Keratinocyte (primary cell): ENCODE measurements at regions not wholly inside any gene's neighbourhood (a gene's known extent, or its start where the extent isn't known, plus 50 kb on each side); places are given as distances from the start of the nearest gene placed in this dataset.

Source experiments
- DNase-seq: peaks from one replicate; pipeline ENCODE4 v3.0.0-alpha.2; 2011; ENCODE audit warnings: low read depth, missing footprints, low spot score
- FAIRE-seq: peaks from 2 replicates; lab custom pipeline; 2011; peaks lifted over from hg19 to GRCh38; lab: Jason Lieb, UNC
- H2AFZ ChIP-seq: 2 replicates; pipeline ENCODE4 v1.6.0; 2012; ENCODE audit warnings: low read length, control low read depth, inconsistent platforms; ENCODE audit not compliant: control insufficient read depth
- H3K27ac ChIP-seq: 2 replicates; pipeline ENCODE4 v1.5.1; 2011; ENCODE audit warnings: low read length; ENCODE audit not compliant: control insufficient read depth, insufficient read depth
- H3K27me3 ChIP-seq: 3 replicates; pipeline ENCODE4 v1.6.0; 2011; ENCODE audit warnings: low read length; ENCODE audit not compliant: control insufficient read depth, insufficient read depth; ENCODE audit errors: extremely low read depth
- H3K36me3 ChIP-seq, 2 experiments: 2 replicates in 1 of 2; 3 replicates in 1 of 2; pipeline ENCODE4 v1.5.1; 2011; ENCODE audit warnings: low read length in 2 of 2, mild to moderate bottlenecking in 1 of 2; ENCODE audit not compliant: control insufficient read depth in 2 of 2, insufficient read depth in 2 of 2; ENCODE audit errors: extremely low read depth in 1 of 2
- H3K4me1 ChIP-seq: 3 replicates; pipeline ENCODE4 v1.5.1; 2011; ENCODE audit warnings: low read length; ENCODE audit not compliant: control insufficient read depth, insufficient read depth; ENCODE audit errors: extremely low read depth
- H3K4me2 ChIP-seq: 3 replicates; pipeline ENCODE4 v1.6.0; 2011; ENCODE audit warnings: low read depth, low read length; ENCODE audit not compliant: control insufficient read depth, insufficient read depth; ENCODE audit errors: extremely low read depth
- H3K4me3 ChIP-seq, 3 experiments: fragments of 200-600 bp in 1 of 3; sonication (generic) in 1 of 3; 2 replicates in 2 of 3; 3 replicates in 1 of 3; pipeline ENCODE4 v1.5.1; 2011 to 2016; ENCODE audit warnings: low read length in 3 of 3, mild to moderate bottlenecking in 3 of 3, control low read depth in 2 of 3, inconsistent platforms in 1 of 3, low read depth in 1 of 3, mixed read lengths in 1 of 3, mixed run types in 1 of 3, moderate library complexity in 1 of 3; ENCODE audit not compliant: control insufficient read depth in 2 of 3, insufficient read depth in 2 of 3; ENCODE audit errors: extremely low read depth in 1 of 3
- H3K79me2 ChIP-seq: 2 replicates; pipeline ENCODE4 v1.6.0; 2012; ENCODE audit warnings: low read length; ENCODE audit not compliant: control insufficient read depth, insufficient read depth
- H3K9ac ChIP-seq: 3 replicates; pipeline ENCODE4 v1.6.0; 2011; ENCODE audit warnings: low read length; ENCODE audit not compliant: control insufficient read depth, insufficient read depth; ENCODE audit errors: extremely low read depth
- H3K9me1 ChIP-seq: 3 replicates; pipeline ENCODE4 v1.6.0; 2011; ENCODE audit warnings: low read length; ENCODE audit not compliant: control insufficient read depth, insufficient read depth; ENCODE audit errors: extremely low read depth
- H3K9me3 ChIP-seq: 2 replicates; pipeline ENCODE4 v1.5.1; 2012; ENCODE audit warnings: low read depth, low read length; ENCODE audit not compliant: control insufficient read depth
- H4K20me1 ChIP-seq: 3 replicates; pipeline ENCODE4 v1.6.0; 2011; ENCODE audit warnings: low read length; ENCODE audit not compliant: control insufficient read depth, insufficient read depth; ENCODE audit errors: extremely low read depth
- EZH2 ChIP-seq: IDR thresholded peaks from one replicate; pipeline ENCODE4 v1.6.1; 2012; ENCODE audit warnings: inconsistent platforms, mild to moderate bottlenecking, low read length, moderate library complexity
- dilution Hi-C: fragments of 300-500 bp; cut with MboI; formaldehyde crosslinking; loops from one replicate; pipeline ENCODE4 v1.7.0; 2020; ENCODE audit warnings: low sequenced_read_pairs; ENCODE audit not compliant: extremely low pct_ligation_motif_present
- TF ChIP-seq, protein P1 (sequence below), 3 experiments: IDR thresholded peaks in 1 of 3; conservative IDR thresholded peaks in 1 of 3; optimal IDR thresholded peaks in 1 of 3; 2 replicates in 2 of 3; 3 replicates in 1 of 3; pipeline versions ENCODE3 to v1.5.1; 2011; ENCODE audit warnings: low read length in 3 of 3, mild to moderate bottlenecking in 3 of 3, moderate library complexity in 2 of 3, control low read depth in 1 of 3, inconsistent platforms in 1 of 3; ENCODE audit not compliant: insufficient read depth in 2 of 3; ENCODE audit errors: extremely low read depth in 1 of 3

DNA sequence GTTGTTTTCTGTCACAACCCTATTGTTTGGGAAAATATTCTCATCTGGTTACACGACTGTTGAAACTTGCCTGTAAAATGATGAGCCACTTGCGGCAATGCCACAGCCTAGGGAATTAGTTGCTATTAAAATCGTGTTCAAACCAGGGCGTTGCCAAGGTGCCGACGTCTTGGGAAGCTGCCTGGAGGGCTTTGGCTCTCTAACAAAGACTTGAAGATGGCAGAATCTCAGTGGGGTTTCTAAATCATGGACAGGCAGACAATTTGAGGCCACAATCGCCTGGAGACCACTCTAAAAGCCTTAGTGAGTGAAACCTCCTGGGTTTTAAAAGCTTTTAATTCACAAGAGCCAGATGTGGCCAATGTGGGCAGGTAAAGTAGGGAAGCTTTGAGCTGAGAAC lies 117.2 kb upstream of the BMAL1 start:
- DNase-seq: no peak
- H3K4me1 ChIP-seq: peaks cover 28% of the 10 kb centered on the region
- H3K79me2 ChIP-seq: no peaks in the 10 kb centered on the region
- no peaks in the 10 kb centered on the region for H4K20me1 ChIP-seq
- dilution Hi-C loops: loop anchor here (25.0 kb wide), 1 partner anchor 173 kb away; no protein-coding TSS in a partner anchor
- peak overlapping the region; percentile 98 for H3K4me2 ChIP-seq
- H2AFZ ChIP-seq: peak overlapping the region; percentile 67
- no peaks in the 10 kb centered on the region for H3K36me3 ChIP-seq
- TF ChIP-seq, protein P1, sequence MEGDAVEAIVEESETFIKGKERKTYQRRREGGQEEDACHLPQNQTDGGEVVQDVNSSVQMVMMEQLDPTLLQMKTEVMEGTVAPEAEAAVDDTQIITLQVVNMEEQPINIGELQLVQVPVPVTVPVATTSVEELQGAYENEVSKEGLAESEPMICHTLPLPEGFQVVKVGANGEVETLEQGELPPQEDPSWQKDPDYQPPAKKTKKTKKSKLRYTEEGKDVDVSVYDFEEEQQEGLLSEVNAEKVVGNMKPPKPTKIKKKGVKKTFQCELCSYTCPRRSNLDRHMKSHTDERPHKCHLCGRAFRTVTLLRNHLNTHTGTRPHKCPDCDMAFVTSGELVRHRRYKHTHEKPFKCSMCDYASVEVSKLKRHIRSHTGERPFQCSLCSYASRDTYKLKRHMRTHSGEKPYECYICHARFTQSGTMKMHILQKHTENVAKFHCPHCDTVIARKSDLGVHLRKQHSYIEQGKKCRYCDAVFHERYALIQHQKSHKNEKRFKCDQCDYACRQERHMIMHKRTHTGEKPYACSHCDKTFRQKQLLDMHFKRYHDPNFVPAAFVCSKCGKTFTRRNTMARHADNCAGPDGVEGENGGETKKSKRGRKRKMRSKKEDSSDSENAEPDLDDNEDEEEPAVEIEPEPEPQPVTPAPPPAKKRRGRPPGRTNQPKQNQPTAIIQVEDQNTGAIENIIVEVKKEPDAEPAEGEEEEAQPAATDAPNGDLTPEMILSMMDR (optimal IDR thresholded peaks at IDR 0.05 in 1 of 3, IDR thresholded peaks at IDR 0.05 in 1 of 3, conservative IDR thresholded peaks at IDR 0.05 in 1 of 3; ENCODE audit: extremely low read depth in 1 of 3, insufficient read depth in 2 of 3, low read length in 3 of 3): no peak
- TF ChIP-seq EZH2: no peak
- no peaks in the 10 kb centered on the region for H3K27me3 ChIP-seq
- peak overlapping the region in 2 of 3 experiments; percentile 62 to 69 for H3K4me3 ChIP-seq
- no peaks in the 10 kb centered on the region for H3K9me1 ChIP-seq
- FAIRE-seq: no peak
- H3K9me3 ChIP-seq: no peaks in the 10 kb centered on the region
- H3K27ac ChIP-seq: peak overlapping the region; percentile 98
- H3K9ac ChIP-seq: peak overlapping the region; percentile 74

DNA sequence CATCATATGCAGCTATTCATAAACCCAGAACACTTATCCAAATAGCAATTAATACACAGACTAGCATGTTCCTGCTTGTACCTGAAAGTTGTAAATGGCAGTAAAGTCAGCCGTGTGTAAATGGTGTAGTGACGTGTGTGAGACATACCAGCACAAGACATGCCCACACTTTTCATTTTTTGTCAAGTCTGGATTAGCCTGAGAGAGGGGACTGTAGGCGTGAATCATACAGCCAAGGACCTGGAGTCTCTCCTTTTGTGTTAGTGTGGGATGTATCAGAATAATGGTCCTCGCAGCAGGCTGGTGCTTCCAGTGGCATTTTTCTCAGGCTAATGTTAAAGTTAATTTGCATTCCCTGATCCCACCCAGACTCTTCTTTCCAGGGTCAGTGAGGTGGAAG lies 116.8 kb upstream of the BMAL1 start:
- H3K4me3 ChIP-seq: peak overlapping the region in 2 of 3 experiments; percentile 62 to 69
- peak overlapping the region; percentile 98 for H3K27ac ChIP-seq
- H2AFZ ChIP-seq: peak overlapping the region; percentile 67

More for the DNA sequence above, 116.8 kb upstream of the BMAL1 start:
- peak overlapping the region; percentile 98 for H3K4me2 ChIP-seq
- DNase-seq (peak; percentile 92), FAIRE-seq (peak; percentile 100)
- dilution Hi-C loops: loop anchor here (25.0 kb wide), 1 partner anchor 174 kb away; no protein-coding TSS in a partner anchor
- TF ChIP-seq, protein P1 (optimal IDR thresholded peaks at IDR 0.05 in 1 of 3, IDR thresholded peaks at IDR 0.05 in 1 of 3, conservative IDR thresholded peaks at IDR 0.05 in 1 of 3; ENCODE audit: extremely low read depth in 1 of 3, insufficient read depth in 2 of 3, low read length in 3 of 3): no peak
- no peak for TF ChIP-seq EZH2
- peak overlapping the region; percentile 74 for H3K9ac ChIP-seq
- H3K4me1 ChIP-seq: peaks cover 28% of the 10 kb centered on the region
- no peaks in the 10 kb centered on the region for H4K20me1 ChIP-seq
- no peaks in the 10 kb centered on the region for H3K36me3 ChIP-seq
- H3K9me3 ChIP-seq: no peaks in the 10 kb centered on the region
- no peaks in the 10 kb centered on the region for H3K79me2 ChIP-seq
- no peaks in the 10 kb centered on the region for H3K9me1 ChIP-seq
- H3K27me3 ChIP-seq: no peaks in the 10 kb centered on the region
